Head of caudate nucleus (tissue), 42 donors: ENCODE measurements at regions not wholly inside any gene's neighbourhood (a gene's known extent, or its start where the extent isn't known, plus 50 kb on each side); places are given as distances from the start of the nearest gene placed in this dataset.

Experiments used
- DNase-seq, 42 donors: peaks; one replicate each; pipeline versions ENCODE4 v3.0.0 to v3.0.0-alpha.2; 2020 to 2021; ENCODE audit warnings: mixed read lengths in 7 of 42
- intact Hi-C: fragments of 100-400 bp; cut with DNase I; formaldehyde crosslinking; loops from one replicate; pipeline ENCODE4 v1.15.0; 2022

DNA sequence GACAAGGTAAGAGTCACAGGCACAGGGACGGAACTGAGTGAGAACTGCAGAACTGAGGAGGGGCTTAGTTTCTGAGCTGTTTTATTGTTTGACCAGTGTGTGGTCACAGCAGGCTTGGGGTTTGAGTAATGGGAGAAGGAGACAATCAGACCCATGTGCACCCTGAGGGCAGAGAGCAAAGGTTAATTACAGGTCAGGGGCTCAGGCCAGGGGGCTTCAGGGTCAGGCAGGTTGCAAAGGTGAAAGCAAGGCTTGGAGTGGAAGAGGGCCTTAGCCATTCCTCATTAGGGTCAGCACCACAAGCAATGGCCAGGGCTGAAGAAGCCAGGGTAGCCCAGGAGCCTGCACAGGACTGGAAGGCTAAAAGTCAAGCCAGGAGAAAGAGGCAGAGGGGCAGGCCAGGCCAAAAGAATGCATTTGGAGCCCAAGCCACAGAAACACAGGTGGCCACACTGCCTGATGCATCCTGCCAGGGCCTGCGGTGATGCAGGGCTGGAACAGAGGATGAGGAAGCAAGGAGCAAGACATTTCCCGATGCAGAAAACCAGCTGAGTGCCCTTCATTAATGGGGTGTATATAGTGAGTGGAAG lies 209.8 kb upstream of the GYPC start:
- no peak for DNase-seq
- intact Hi-C loops = no loop called here

DNA sequence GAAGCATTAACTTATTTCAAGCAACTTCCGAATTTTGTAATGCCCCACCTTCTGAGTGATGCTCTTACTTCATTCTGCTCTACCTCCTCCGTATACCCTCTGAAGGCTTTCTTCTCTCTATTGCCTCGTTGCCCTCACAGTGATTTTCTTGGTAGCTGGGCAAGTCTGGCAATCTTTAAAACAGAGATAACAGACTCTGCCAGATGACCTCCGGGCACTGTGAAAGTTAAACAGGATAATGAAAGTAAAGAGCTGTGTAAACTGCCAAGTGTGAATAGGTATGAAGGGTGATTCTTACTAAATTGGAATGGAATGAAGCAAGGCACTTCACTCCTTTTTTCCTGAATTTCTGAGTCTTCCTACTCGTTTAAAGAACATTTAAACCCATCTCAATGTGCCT lies 207.3 kb upstream of the GYPC start:
- DNase-seq = peak in 1 of 42 donors; percentile 10
- intact Hi-C loops = no loop called here

DNA sequence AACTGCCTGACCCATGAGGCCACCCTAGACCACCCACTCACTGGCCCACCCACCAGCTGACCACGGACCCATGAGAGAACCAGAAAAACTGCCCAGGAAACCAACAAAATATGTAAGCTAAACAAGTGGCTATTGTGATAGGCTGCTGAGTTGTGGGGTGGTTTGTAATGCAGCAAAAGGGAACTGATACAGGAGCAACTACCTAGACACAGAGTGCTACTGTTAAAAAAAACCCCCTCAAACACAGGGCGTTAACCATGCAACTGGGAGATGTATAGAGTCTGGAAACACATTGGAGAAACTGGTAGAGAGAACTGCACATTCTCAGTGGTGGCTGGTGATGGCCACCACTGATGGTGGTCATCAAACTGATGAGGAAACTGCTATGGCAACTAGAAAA lies 206.3 kb upstream of the GYPC start:
- DNase-seq = peak in 1 of 42 donors; percentile 8
- intact Hi-C loops = no loop called here

DNA sequence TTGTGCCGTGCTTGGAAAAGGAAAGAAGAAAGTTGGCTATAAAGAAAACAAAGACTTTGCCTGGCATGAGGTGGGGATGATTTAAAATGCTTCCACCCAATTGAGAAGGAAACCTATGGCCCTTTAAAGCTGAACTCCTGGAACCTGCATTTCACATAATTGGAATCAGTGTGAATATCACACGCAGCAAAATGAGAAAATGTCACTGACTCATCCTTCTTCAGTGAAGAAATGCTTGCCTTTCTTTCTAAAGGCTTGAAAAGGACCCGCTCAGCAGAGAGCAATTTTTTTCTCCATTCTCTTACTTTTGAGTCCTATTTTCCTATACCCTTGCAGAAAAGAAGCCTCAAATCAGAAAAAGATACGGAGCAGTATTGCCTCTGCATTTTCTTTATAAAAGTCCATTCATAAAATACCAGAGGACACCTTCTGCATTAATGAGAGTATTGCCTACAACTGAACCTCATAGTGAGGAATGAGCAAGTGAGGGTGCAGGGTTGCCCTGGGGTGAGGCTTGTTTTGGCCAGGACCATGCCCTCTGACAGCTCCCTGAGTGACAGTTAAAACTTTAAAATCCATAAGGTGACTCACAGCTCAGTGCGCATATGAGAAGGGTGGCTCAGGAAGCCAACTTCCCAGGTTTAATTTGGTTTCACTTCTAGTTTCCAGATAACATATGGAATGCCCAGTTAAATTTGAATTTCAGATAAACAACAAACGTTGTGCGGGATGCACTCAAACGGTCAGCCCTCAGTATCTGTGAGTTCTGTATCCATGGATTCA lies 191.9 kb upstream of the GYPC start:
- DNase-seq = peak in 1 of 42 donors; percentile 35
- intact Hi-C loops = no loop called here

DNA sequence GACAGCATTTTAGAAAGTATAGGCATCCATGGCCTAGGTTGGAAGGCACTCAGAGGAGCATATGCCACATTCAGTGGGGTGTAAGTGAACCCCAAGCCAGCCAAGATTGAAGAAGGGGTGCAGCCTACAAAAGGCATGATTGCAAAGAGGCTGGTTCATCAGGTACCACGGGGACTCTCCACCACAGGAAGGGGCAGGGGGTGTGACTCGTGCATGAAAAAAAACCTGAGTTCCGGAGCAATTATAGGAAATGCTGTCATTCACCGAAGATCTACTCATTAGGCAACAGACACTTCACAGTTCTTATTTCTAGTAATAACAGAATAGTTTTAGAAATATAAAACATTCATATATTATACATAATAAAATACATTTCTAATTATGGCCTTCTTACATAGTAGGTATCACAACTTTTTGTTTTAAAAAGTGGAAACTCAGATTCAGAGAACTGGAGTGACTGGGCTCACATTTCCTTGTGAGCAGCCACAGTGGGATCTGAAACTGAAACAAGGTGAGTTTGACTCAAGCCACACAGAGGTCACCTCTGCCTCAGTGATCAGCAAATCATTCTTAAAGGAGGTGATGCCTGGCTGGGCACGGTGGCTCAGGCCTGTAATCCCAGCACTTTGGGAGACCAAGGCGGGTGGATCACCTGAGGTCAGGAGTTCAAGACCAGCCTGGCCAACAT lies 188.4 kb upstream of the GYPC start:
- intact Hi-C loops = no loop called here
- DNase-seq = no peak

DNA sequence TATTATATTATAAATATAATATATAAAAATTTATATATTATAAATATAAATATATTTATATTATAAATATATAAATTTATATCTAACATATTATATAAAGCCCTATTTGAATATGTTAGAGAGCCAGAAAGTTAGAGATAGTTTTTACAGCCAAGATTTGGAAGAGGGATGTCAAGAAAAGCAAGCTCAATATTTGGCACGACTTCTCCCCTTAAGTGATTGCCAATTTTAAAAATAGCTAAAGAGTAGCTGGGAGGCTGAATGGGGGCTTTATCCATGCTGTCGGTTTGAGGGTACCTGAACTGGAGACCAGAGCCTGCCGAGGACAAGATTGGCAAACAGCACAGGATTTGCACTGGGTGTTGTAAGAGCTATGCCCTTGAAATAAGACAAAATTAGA lies 180.9 kb upstream of the GYPC start:
- intact Hi-C loops = no loop called here
- no peak for DNase-seq

DNA sequence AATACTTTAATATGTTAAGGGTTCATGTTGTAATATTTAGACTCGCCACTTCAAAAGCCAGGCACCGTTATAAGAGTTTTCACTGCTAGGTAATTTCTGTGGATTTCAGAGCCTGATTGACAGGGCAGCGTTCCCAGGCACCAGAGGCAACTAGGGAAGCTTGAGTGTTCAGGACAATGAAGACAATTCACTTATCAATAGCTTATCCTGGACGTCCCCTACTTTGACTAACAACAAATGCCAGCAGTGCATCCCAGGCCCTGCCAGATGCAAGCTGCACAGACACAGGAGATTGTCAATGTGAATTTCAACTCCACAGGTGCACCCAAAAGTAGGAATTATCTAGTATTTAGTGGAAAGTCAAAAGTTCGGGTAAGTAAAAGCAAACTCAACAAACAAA lies 179.3 kb upstream of the GYPC start:
- intact Hi-C loops = no loop called here
- no peak for DNase-seq

DNA sequence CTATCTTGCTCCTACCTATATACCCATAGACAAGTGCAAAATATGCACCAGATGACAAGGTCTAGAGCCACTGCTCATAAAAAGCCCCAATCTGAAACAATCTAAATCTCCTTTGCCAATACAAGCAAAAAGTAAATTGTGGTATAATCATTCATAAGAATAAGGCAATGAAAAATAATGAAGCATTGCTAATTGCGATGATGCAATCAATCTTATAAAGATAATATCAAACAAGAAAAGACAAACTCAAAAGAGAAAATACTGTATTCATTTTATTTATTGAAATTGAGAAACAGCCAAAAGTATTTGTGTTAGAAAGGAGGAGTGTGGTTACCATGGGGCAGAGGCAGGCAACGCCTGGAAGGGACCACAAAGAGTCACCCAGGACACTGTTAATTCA lies 175.9 kb upstream of the GYPC start:
- no peak for DNase-seq
- intact Hi-C loops = no loop called here

DNA sequence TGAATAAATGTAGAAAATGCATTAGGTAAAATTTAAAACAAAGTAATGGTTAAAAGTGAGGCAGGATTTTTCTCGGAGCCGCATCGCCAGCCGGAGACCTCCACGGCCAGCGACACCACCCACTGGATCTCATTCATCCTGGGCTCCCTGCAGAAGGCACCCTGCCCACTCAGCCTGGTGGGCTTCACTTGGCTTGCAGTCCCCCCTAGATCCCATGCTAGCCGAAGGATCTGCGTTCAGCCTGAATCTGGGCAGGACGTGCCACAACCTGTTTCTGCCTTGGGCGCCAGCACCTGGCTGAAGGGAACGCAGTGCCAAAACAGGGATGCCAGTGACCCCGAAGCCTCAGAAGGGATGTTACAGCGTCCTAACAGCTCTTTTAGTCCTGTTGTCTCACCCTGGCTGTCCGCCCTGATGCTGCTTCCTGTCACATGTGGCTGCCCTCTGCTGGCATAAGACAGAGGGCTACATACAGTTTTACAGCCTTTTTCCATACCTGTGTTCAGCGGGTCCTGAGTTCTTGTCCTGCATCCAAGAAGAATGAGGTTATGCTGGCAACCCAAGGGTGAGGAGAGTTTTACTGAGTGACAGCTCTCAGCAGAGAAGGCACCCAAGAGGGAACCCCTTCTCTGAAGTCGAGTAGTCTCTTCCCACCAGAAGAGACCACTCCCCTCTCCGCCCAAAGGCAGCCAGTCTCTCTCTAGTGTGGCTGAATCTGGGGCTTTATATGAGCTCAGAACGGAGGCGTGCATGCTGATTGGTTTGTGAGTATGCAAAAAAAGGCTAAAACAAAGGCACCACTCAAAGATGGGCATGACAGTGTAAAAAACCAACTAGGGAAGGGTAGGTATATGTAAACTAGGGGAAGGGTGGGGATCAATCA lies 173.1 kb upstream of the GYPC start:
- DNase-seq = no peak
- intact Hi-C loops = no loop called here

DNA sequence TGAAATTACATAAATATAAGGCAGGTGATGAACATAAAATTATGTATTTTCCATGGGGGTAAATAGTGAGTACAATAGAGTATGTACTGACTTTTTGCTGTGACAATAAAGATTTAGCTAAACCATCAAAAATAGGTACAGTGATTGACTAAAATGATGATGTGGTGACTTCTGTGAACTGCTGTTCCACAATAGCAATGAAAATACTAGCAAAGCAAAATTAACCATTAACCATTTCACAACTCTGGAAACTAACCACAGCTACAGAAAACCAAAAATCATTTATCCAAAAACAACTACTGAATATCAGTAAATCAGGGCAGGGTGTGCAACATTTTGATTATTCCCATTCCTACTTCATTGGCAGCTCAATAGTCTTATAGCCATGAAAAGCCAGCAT lies 161.4 kb upstream of the GYPC start:
- DNase-seq = no peak
- intact Hi-C loops = no loop called here

DNA sequence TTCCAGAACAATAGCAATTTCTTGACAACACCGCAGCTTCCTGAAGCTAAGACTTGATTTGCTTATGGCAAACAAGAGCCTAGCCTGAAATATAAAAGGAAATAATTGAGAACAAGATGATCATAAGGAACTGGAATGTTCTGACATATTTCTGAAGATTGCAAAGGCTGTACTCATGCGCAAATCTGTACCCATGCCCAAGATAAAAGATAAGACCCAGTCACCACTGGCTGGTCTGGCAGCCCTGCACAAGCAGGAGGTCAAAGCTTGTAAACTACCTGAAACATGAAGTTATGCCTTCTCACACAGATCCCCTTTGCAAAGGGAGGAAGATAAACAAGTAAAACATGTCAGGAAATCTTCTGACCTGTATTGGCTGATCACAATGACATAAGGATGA lies 160.8 kb upstream of the GYPC start:
- DNase-seq = no peak
- intact Hi-C loops = no loop called here

DNA sequence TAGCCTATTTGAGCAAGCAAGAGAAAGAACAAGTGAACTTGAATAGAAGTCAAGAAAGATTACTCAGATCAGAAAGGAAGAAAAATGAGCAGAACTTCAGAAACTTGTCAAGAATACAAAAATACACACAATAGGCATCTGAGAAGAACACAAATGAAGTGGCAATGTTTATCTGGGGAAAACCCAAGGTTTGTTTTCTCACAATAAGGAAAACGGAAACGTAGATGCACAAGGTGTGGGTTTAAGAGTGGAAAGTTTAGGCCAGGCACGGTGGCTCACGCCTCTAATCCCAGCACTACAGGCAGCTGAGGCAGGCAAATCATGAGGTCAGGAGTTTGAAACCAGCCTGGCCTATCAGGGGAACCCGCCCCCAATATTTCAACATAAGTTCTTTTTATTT lies 159.5 kb upstream of the GYPC start:
- no peak for DNase-seq
- intact Hi-C loops = no loop called here

DNA sequence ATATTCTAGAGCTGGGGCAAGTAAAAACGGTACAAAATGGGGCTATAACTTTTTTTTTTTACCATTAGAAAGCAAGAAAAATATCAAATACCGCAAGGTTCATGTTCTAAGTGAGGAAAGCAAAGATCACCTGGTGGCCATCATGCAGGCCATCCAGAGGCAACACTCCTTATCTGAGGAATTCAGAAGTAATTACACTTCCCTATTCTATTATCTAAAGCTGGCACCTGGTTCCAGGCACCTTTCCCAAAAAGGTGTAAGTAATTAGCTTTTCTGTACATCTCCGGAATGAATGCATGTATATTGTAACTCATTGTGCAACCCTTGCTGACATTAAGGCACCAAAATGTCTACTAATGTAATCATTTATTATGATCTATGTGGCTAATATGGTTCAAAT lies 152.5 kb upstream of the GYPC start:
- no peak for DNase-seq
- intact Hi-C loops = no loop called here

DNA sequence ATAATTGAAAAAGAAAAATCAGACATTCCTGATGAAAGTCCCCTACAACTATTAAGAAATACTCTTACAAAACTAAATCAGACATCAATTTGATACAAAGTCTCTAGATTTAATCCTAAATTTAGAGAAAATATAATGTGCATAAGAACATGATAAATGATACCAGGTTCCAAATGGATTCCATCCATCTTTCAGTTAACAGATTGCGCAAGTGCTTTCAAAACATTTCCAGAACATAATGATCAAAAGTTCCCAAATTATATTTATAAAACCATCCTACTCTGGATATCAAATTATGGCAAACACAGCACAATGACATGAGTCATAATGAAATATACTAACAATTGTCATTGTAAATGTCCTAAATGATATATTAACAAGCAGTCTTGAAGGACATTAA lies 151.0 kb upstream of the GYPC start:
- intact Hi-C loops = no loop called here
- DNase-seq = no peak

DNA sequence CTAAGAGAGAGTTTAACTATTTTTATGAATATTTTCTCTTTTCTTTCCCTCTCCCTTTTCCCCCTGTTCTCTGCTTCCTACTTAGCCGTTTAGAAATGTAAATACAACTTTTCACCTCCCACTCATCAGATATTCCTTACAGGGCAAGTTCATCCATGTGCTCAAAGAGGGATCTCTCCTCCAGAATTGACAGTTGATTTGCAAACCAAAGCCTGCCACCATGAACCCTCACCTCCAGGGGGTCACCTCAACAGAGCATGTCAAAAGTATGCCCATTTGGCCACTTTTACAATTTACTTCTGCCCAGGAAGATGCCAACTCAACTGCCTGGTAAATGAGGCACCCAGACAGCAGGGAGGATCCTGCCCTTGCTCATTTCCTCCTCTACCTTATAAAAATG lies 149.2 kb upstream of the GYPC start:
- DNase-seq = no peak
- intact Hi-C loops = no loop called here

DNA sequence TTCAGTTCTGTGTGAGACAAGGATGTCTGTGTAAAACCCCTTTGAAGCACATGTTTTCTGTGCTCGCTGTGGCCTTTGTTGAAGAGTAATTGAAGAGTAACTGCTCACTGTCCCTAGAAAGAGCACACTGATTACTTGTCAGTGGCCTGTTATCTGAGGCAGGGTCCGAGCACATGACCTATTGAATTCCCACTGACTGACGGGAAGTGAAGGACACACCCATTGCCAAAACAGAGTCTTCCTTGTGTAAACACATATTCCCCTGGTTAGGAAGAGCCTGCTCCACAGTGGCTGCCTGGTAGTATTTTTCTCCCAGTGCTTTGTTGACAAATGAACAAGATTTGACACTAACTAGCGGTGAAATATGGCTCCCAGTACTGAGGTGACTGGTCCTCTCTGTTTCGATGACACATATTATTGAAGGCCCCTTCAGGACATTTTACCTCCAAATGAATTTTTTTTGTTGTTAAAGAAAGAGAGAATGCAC lies 148.5 kb upstream of the GYPC start:
- DNase-seq = no peak
- intact Hi-C loops = no loop called here

DNA sequence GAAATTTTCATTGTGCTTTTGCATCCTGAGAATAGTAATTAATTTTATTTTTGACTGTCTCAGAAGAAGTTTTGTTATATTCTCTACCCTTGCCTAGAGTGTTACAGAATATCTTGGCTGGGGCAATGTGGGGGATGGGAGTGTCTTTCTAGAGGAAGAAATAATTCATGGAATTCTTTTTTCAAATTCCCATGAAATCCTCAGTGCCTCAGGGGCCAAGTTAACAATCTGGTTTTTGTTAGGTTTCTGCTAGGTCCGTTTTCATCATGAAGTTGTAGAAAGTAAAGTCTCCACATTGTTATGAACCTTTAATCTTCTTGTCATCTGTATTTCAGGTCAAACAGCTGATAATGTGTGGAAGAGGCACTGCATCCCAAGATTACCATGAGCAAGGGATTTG lies 145.6 kb upstream of the GYPC start:
- intact Hi-C loops = no loop called here
- DNase-seq = no peak

DNA sequence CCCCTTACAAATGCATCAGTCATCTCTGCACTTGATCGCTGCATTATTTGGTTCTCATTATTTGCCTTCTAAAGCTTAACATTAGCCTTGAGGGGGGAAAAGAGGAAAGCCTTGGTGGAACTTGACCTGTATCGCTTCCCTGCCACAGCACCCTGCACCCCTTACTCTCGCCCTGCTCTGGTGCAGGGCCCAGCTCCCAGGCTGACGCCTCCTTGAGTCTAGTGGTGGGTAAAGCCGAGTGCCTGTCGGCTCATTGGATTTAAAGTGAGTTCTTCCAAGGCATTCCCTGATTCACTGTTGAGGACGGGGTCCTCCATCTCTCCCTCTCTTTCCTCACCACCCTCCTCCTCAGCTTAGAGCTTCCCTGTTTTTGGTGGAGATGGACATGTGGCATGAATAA lies 145.0 kb upstream of the GYPC start:
- intact Hi-C loops = no loop called here
- DNase-seq = no peak

DNA sequence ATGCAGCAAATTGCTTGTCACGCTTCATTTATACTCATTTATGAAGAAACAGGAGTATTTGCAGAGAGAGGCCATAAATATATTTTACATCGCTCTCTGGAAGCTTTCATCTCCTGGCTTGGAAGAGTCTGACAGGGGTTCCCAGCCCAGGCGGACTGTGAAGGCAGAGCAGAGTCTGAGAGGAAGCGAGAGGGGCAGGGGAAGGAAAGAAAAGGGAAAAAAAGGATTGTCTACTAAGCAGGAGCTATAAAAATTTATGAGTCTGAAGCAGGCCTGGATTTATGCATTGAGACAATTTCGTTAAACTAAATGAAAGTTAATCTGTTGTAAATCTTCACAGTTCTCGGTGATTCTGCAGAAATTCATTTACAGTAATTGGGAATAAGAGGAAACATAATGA lies 143.9 kb upstream of the GYPC start:
- DNase-seq = no peak
- intact Hi-C loops = no loop called here

DNA sequence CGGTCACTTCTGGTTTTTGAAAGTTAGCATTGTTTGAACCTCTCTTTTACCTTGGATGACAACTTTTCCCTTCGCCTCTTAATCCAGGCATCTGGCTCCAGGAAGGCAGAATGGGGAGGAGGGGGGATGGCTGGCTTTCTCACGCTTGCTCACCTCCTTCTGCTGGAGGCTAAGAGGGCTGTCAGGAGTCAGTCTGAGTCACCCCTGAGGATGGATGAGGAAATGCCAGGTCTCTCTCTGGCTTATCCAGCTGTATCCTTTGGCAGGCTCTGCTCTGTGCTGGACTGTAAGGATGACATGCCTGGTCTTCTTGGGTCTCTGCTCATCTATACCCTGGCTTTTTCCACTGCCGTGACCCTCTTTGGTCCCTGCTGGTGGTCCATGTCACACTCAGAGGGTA lies 142.9 kb upstream of the GYPC start:
- no peak for DNase-seq
- intact Hi-C loops = no loop called here
